WI38 (cell line): ENCODE measurements at regions not wholly inside any gene's neighbourhood (a gene's known extent, or its start where the extent isn't known, plus 50 kb on each side); places are given as distances from the start of the nearest gene placed in this dataset.

Experiments
- H3K4me3 ChIP-seq: 2 replicates; pipeline ENCODE4 v1.5.1; 2011; ENCODE audit warnings: low read depth, mild to moderate bottlenecking, control low read depth, low read length
- CTCF ChIP-seq: IDR thresholded peaks from 2 replicates; pipeline ENCODE4 v1.5.1; 2012; ENCODE audit warnings: low read depth, mild to moderate bottlenecking, control low read depth, low read length

GRCh38 chr9:3773362-3774060, 247.7 kb upstream of the RFX3 start:
- TF ChIP-seq CTCF: no peak
- no peak overlapping the region for H3K4me3 ChIP-seq

- no peak for TF ChIP-seq CTCF
- no peak overlapping the region for H3K4me3 ChIP-seq
Measured at GRCh38 chr9:3769646-3770045, 243.8 kb upstream of the RFX3 start.

GRCh38 chr9:3768712-3769457, 243.1 kb upstream of the RFX3 start:
- no peak overlapping the region for H3K4me3 ChIP-seq
- TF ChIP-seq CTCF: no peak

DNA sequence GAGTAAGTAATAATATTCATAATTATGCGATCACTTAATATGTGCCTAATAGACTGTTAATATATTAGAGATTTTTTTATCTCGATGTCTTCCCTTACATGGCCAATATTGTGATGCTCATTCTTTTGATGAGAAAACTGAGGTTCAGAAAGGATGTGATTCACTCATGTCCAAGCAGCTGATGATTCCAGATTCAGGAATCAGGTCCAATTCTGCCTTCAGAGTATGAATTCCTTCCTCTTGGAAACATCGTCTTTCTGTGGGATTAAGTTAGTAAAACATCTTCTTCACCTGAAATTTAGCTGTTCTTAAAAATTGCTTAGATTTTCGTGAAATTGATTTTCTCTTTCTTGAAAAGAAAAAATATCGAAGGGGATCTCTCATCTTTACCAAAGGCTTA, 242.5 kb upstream of the RFX3 start:
- TF ChIP-seq CTCF: no peak
- H3K4me3 ChIP-seq: no peak overlapping the region

DNA sequence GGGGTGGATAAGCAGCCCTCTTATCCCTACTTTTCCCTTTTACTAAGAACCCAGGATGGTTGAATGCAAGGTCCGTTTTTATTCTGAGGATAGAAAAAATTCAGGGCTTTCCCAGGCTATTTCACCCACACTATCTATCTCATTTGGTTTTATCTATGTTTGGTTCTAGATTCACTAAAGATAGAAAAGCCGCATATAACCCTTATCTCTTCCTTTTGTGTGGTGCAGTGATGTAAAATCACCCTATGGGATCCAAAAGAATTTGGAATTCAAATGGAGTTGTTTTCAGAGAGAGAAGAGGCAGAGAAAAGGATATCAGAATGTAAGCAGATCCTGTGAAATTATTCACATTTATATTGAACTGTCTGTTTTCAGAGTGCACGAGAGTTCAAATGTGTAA, 236.3 kb upstream of the RFX3 start:
- no peak for TF ChIP-seq CTCF
- H3K4me3 ChIP-seq: no peak overlapping the region

GRCh38 chr9:3760031-3760430, 234.2 kb upstream of the RFX3 start:
- H3K4me3 ChIP-seq: no peak overlapping the region
- TF ChIP-seq CTCF: no peak
